Lung (tissue), 11 donors: ENCODE measurements at regions not wholly inside any gene's neighbourhood (a gene's known extent, or its start where the extent isn't known, plus 50 kb on each side); places are given as distances from the start of the nearest gene placed in this dataset.
"Not testable (repeated sequence)": the region's sequence is repeated elsewhere in the genome, so short reads cannot be mapped to it uniquely, and the experiment has no call there.

Source experiments
- ATAC-seq: fragments of 200-7000 bp; cut with Tn5 transposase; one replicate; pipeline ENCODE4 v1.9.1; 2020; ENCODE audit warnings: moderate number of reproducible peaks; ENCODE audit not compliant: insufficient read depth, low FRiP score
- DNase-seq, 3 donors: peaks; one replicate each; pipeline ENCODE4 v3.0.0-alpha.2; 2013 to 2017
- H3K27ac ChIP-seq, 2 donors: one replicate each; pipeline ENCODE4 v1.5.1; 2013; ENCODE audit warnings: mild to moderate bottlenecking in 2 of 2, moderate library complexity in 2 of 2, control low read depth in 1 of 2, inconsistent platforms in 1 of 2, low read depth in 1 of 2, low read length in 1 of 2
- H3K27me3 ChIP-seq, 3 donors: one replicate each; pipeline ENCODE4 v1.5.1; 2013; ENCODE audit warnings: low read length in 2 of 3; ENCODE audit not compliant: control insufficient read depth in 3 of 3, insufficient read depth in 3 of 3
- H3K36me3 ChIP-seq, 4 donors: one replicate each; pipeline ENCODE4 v1.5.1; 2013; ENCODE audit warnings: low read length in 4 of 4, mild to moderate bottlenecking in 1 of 4, moderate library complexity in 1 of 4; ENCODE audit not compliant: control insufficient read depth in 4 of 4, insufficient read depth in 4 of 4
- H3K4me1 ChIP-seq, 5 donors: one replicate each; pipeline ENCODE4 v1.5.1; 2013; ENCODE audit warnings: low read length in 5 of 5, mild to moderate bottlenecking in 2 of 5, moderate library complexity in 1 of 5; ENCODE audit not compliant: control insufficient read depth in 5 of 5, insufficient read depth in 5 of 5
- H3K4me3 ChIP-seq: one replicate; pipeline ENCODE4 v1.5.1; 2013; ENCODE audit warnings: mild to moderate bottlenecking, control low read depth, moderate library complexity
- H3K9ac ChIP-seq, 2 donors: one replicate each; pipeline ENCODE4 v1.5.1; 2013; ENCODE audit warnings: low read length in 2 of 2, control low read depth in 1 of 2; ENCODE audit not compliant: insufficient read depth in 1 of 2
- H3K9me3 ChIP-seq, 4 donors: one replicate each; pipeline ENCODE4 v1.5.1; 2013; ENCODE audit warnings: low read length in 3 of 4, mild to moderate bottlenecking in 1 of 4, moderate library complexity in 1 of 4; ENCODE audit not compliant: control insufficient read depth in 4 of 4, insufficient read depth in 3 of 4
- WGBS, 2 donors: extraction: QIAGEN DNeasy Blood & Tissue Kit; methylation state at CpG; one replicate each; pipeline ENCODE4 v1.1.7; 2013; 5-methylcytosine and 5-hydroxymethylcytosine counted together
- TF ChIP-seq, protein P1 (sequence below): IDR thresholded peaks from 2 replicates; pipeline ENCODE4 v1.5.1; 2012; ENCODE audit warnings: mild to moderate bottlenecking; ENCODE audit errors: control extremely low read depth, extremely low read depth
- donor health status: control.
- donor health status: control.
- donor health status: Bipolar disorder and iron deficiency.
- donor health status: healthy.
- donor health status: DM: yes; HTN: yes; CAD: no.

DNA sequence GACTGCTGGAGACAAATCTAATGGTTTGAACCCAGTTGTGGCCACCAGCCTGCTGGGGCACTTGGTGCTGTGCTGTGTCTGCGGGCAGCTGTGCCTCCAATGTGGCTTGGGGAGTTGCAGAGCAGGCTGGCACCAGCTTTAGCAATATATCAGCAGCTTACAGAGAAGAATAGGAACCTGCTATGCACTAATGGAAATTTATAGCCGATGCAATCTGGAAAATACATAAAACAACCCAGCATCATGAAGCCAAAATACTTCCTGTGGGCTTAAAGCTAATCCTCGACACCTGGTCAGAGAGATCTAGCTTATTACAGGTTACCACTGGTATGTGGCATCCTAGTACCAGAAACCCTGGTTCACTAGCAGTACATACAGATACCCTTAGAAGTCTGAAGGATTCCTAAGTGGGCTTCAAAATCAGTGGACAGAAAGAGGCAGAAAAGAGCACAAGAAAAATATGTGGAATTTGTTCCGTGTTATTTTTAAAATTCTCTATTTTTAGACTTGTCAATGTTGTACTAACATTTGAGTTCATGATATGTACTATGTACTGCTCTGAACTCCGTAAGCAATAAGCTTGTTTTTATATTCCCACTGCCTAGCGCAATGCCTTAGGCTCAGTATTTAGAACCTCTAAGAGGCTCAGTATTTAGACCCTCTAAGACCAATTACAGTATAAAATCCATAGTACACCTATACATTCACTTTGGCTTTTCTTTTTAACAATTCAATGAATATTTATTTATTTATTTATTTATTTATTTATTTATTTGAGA is 194.7 kb downstream of the UXS1 start:
- Histone ChIP-seq H3K27ac (no peak overlapping the region), H3K4me3 (no peak overlapping the region), H3K4me1 (no peaks in the 10 kb centered on the region), H3K36me3 (no peaks in the 10 kb centered on the region), H3K9me3 (peaks cover 0 to 13% (median 8%) of the 10 kb centered on the region in 4 donors), H3K9ac (no peak overlapping the region), H3K27me3 (no peaks in the 10 kb centered on the region)
- ATAC-seq (no peak), DNase-seq (no peak)
- TF ChIP-seq, protein P1, sequence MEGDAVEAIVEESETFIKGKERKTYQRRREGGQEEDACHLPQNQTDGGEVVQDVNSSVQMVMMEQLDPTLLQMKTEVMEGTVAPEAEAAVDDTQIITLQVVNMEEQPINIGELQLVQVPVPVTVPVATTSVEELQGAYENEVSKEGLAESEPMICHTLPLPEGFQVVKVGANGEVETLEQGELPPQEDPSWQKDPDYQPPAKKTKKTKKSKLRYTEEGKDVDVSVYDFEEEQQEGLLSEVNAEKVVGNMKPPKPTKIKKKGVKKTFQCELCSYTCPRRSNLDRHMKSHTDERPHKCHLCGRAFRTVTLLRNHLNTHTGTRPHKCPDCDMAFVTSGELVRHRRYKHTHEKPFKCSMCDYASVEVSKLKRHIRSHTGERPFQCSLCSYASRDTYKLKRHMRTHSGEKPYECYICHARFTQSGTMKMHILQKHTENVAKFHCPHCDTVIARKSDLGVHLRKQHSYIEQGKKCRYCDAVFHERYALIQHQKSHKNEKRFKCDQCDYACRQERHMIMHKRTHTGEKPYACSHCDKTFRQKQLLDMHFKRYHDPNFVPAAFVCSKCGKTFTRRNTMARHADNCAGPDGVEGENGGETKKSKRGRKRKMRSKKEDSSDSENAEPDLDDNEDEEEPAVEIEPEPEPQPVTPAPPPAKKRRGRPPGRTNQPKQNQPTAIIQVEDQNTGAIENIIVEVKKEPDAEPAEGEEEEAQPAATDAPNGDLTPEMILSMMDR: no peak
- 71 to 73% methylated on average over 6 of the region's 6 CpGs for WGBS, 2 donors

DNA sequence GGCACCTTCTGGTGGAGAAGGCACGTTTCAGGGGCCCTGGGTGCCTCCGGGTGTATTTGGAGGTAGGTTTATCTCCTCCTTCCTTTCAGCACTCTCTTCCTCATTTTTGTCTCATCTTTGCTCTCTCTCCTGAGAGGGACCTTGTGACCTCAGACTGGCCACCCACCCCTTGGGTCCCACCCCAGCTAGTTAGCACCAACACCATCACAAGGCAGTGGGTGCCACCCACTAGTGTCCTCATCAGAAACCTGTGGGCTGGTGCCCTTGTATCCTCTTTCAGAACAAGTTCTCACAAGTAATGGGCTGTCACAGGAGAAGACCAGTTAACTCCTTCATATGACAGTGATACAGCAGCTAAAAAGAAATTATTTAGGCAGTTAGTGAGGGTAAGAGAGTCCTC is 196.4 kb downstream of the UXS1 start:
- TF ChIP-seq, protein P1: no peak
- Histone ChIP-seq H3K9ac (no peak overlapping the region), H3K36me3 (no peaks in the 10 kb centered on the region), H3K9me3 (peaks cover 0 to 15% (median 9%) of the 10 kb centered on the region in 4 donors), H3K27ac (no peak overlapping the region), H3K4me3 (no peak overlapping the region), H3K4me1 (no peaks in the 10 kb centered on the region), H3K27me3 (no peaks in the 10 kb centered on the region)
- 86 to 91% methylated on average over 2 of the region's 2 CpGs for WGBS, 2 donors
- no peak for DNase-seq
- ATAC-seq: no peak

DNA sequence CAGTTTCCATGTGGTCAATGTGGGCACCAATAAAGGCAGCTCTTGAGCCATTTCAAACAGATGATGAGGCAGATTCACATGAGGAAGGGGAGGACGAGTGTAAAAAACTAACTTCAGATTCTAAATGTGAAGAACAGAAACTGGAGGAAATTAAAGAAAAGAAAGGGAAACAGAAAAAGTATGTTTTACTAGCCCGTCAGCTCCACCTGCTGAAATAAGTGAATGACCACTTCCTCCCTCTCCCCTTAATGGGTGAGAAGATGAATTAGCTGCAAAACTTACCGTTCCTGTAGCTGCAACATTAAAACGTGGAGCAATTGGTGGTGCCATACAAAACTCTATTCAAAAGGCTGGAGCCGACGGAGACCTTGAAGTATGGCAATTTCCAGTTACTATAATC is 203.5 kb downstream of the UXS1 start:
- H3K36me3 ChIP-seq: no peaks in the 10 kb centered on the region
- TF ChIP-seq, protein P1: no peak
- DNase-seq (no peak), ATAC-seq (no peak)
- peaks cover 0 to 24% (median 14%) of the 10 kb centered on the region in 4 donors for H3K9me3 ChIP-seq
- no peak overlapping the region for H3K9ac ChIP-seq
- WGBS, 2 donors: 80 to 86% methylated on average over 6 of the region's 6 CpGs
- no peak overlapping the region for H3K4me3 ChIP-seq
- no peaks in the 10 kb centered on the region for H3K4me1 ChIP-seq
- no peak overlapping the region for H3K27ac ChIP-seq
- no peaks in the 10 kb centered on the region for H3K27me3 ChIP-seq

DNA sequence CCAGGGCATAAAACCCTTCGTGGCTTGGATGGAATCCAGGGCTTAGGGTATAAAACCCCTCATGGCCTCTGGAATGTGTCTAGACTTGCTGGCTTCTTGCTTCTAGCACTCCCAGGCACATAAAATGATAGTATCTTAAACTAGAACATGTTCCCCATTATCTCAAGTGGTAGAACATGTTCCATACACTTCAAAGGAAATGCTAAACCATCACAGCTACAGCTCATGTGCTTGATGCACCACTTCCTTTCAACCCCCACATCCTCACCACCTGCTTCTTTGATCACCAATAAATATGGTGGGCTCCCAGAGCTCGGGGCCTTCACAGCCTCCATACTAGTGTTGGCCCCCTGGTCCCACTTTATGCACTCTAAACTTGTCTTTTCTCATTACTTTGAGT is 204.3 kb downstream of the UXS1 start:
- H3K4me3 ChIP-seq, DNase-seq, ATAC-seq, H3K36me3 ChIP-seq, H3K27me3 ChIP-seq, H3K27ac ChIP-seq, H3K4me1 ChIP-seq, H3K9ac ChIP-seq: not testable (repeated sequence)
- WGBS, 2 donors: 52 to 64% methylated on average over 2 of the region's 2 CpGs
- peaks cover 0 to 21% (median 8%) of the 10 kb centered on the region in 4 donors for H3K9me3 ChIP-seq
